Kidney (tissue), 13 donors: ENCODE measurements at regions not wholly inside any gene's neighbourhood (a gene's known extent, or its start where the extent isn't known, plus 50 kb on each side); places are given as distances from the start of the nearest gene placed in this dataset.

Experiments used
- DNase-seq, 5 donors: peaks; one replicate each; pipeline ENCODE4 v3.0.0-alpha.2; 2013 to 2020
- FAIRE-seq: peaks from 2 replicates; lab custom pipeline; 2012; peaks lifted over from hg19 to GRCh38; lab: Jason Lieb, UNC
- H3K27ac ChIP-seq, 2 donors: one replicate each; pipeline ENCODE4 v1.7.0; 2013; ENCODE audit warnings: low read depth in 2 of 2, low read length in 2 of 2, inconsistent platforms in 1 of 2
- H3K27me3 ChIP-seq: one replicate; pipeline ENCODE4 v1.7.1; 2013; ENCODE audit warnings: low read length, inconsistent platforms; ENCODE audit not compliant: control insufficient read depth, insufficient read depth
- H3K36me3 ChIP-seq, 3 donors: one replicate each; pipeline versions ENCODE4 v1.7.0 to v1.7.1; 2013; ENCODE audit warnings: low read length in 3 of 3, control low read depth in 1 of 3, inconsistent platforms in 1 of 3; ENCODE audit not compliant: insufficient read depth in 3 of 3, control insufficient read depth in 2 of 3
- H3K4me1 ChIP-seq, 3 donors: one replicate each; pipeline versions ENCODE4 v1.7.0 to v1.7.1; 2013; ENCODE audit warnings: low read length in 3 of 3, inconsistent platforms in 1 of 3, low read depth in 1 of 3; ENCODE audit not compliant: control insufficient read depth in 2 of 3, insufficient read depth in 2 of 3
- H3K4me3 ChIP-seq, 3 donors: one replicate each; pipeline versions ENCODE4 v1.7.0 to v1.8.1; 2013; ENCODE audit warnings: low read length in 3 of 3, control low read depth in 1 of 3, inconsistent platforms in 1 of 3
- H3K9ac ChIP-seq, 3 donors: one replicate each; pipeline versions ENCODE4 v1.7.0 to v1.7.1; 2013; ENCODE audit warnings: low read length in 3 of 3, control low read depth in 1 of 3, inconsistent platforms in 1 of 3
- H3K9me3 ChIP-seq, 3 donors: one replicate each; pipeline versions ENCODE4 v1.7.0 to v1.7.1; 2013; ENCODE audit warnings: low read length in 3 of 3, control low read depth in 1 of 3, inconsistent platforms in 1 of 3; ENCODE audit not compliant: control insufficient read depth in 2 of 3, insufficient read depth in 1 of 3
- CTCF ChIP-seq: IDR thresholded peaks from 3 replicates; pipeline ENCODE4 v1.5.1; 2012; ENCODE audit warnings: mild to moderate bottlenecking, moderate library complexity, borderline replicate concordance; ENCODE audit not compliant: insufficient read depth; ENCODE audit errors: extremely low read depth
- intact Hi-C: fragments of 100-400 bp; cut with DNase I; formaldehyde crosslinking; loops from one replicate; pipeline ENCODE4 v1.11.1; 2022
- donor health status: control.
- donor health status: control.
- donor health status: control.
- donor health status: control.
- donor health status: control.
- donor health status: DM: yes; HTN: yes; CAD: no.
- donor health status: Normal renal cell carcinoma (clear cell type).

- no peak overlapping the region for H3K4me3 ChIP-seq
- no peaks in the 10 kb centered on the region for H3K27me3 ChIP-seq
- DNase-seq (peak in 1 of 5 donors; percentile 4), FAIRE-seq (no peak)
- no peak overlapping the region for H3K9ac ChIP-seq
- no peaks in the 10 kb centered on the region for H3K4me1 ChIP-seq
- no peaks in the 10 kb centered on the region for H3K9me3 ChIP-seq
- TF ChIP-seq CTCF: no peak
- H3K27ac ChIP-seq: no peak overlapping the region
- intact Hi-C loops: no loop called here
- H3K36me3 ChIP-seq: no peaks in the 10 kb centered on the region
These were observed 239.0 kb upstream of the MKI67 start for GRCh38 chr10:128365156-128365725.

- no peaks in the 10 kb centered on the region for H3K4me1 ChIP-seq
- H3K27ac ChIP-seq: no peak overlapping the region
- no peak for DNase-seq
- intact Hi-C loops: no loop called here
- no peaks in the 10 kb centered on the region for H3K36me3 ChIP-seq
- no peak for TF ChIP-seq CTCF
- H3K27me3 ChIP-seq: no peaks in the 10 kb centered on the region
- FAIRE-seq: no peak
- no peak overlapping the region for H3K9ac ChIP-seq
- H3K4me3 ChIP-seq: no peak overlapping the region
- no peaks in the 10 kb centered on the region for H3K9me3 ChIP-seq
These were observed 241.6 kb upstream of the MKI67 start for GRCh38 chr10:128367807-128368206.

GRCh38 chr10:128369101-128369650 lies 243.0 kb upstream of the MKI67 start:
- H3K36me3 ChIP-seq: no peaks in the 10 kb centered on the region
- DNase-seq (no peak), FAIRE-seq (no peak)
- TF ChIP-seq CTCF: no peak
- H3K4me3 ChIP-seq: no peak overlapping the region
- no peak overlapping the region for H3K9ac ChIP-seq
- no peaks in the 10 kb centered on the region for H3K4me1 ChIP-seq
- intact Hi-C loops: no loop called here
- H3K27ac ChIP-seq: no peak overlapping the region
- no peaks in the 10 kb centered on the region for H3K27me3 ChIP-seq
- no peaks in the 10 kb centered on the region for H3K9me3 ChIP-seq
